Muscle of leg (tissue), 3 donors: ENCODE measurements at regions not wholly inside any gene's neighbourhood (a gene's known extent, or its start where the extent isn't known, plus 50 kb on each side); places are given as distances from the start of the nearest gene placed in this dataset.
"Not testable (repeated sequence)": the region's sequence is repeated elsewhere in the genome, so short reads cannot be mapped to it uniquely, and the experiment has no call there.

Source experiments
- DNase-seq: peaks from one replicate; pipeline ENCODE4 v3.0.0; 2013
- H3K27ac ChIP-seq: one replicate; pipeline ENCODE4 v1.5.1; 2013; ENCODE audit warnings: mild to moderate bottlenecking, low read length, control low read depth
- H3K27me3 ChIP-seq: one replicate; pipeline ENCODE4 v1.6.1; 2013; ENCODE audit warnings: low read length; ENCODE audit not compliant: control insufficient read depth, insufficient read depth
- H3K36me3 ChIP-seq: one replicate; pipeline ENCODE4 v1.6.1; 2013; ENCODE audit warnings: low read length; ENCODE audit not compliant: control insufficient read depth, insufficient read depth
- H3K4me1 ChIP-seq: one replicate; pipeline ENCODE4 v1.6.1; 2013; ENCODE audit warnings: low read length; ENCODE audit not compliant: control insufficient read depth, insufficient read depth
- H3K4me3 ChIP-seq: one replicate; pipeline ENCODE4 v1.5.1; 2013; ENCODE audit warnings: low read length, control low read depth
- H3K9me3 ChIP-seq: replicated peaks from 2 replicates; pipeline ENCODE4 v1.6.1; 2013; ENCODE audit warnings: low read depth, low read length; ENCODE audit not compliant: control insufficient read depth
- WGBS: methylation state at CpG from one replicate; pipeline ENCODE4 v1.1.5; 2013; ENCODE audit warnings: missing lambda C conversion rate; ENCODE audit not compliant: insufficient coverage; 5-methylcytosine and 5-hydroxymethylcytosine counted together

- H3K27me3 ChIP-seq: peaks cover 13% of the 10 kb centered on the region
- WGBS: 67% methylated on average over 6 of the region's 8 CpGs
- H3K36me3 ChIP-seq: no peaks in the 10 kb centered on the region
- no peak overlapping the region for H3K4me3 ChIP-seq
- no peaks in the 10 kb centered on the region for H3K9me3 ChIP-seq
- no peak for DNase-seq
- H3K27ac ChIP-seq: no peak overlapping the region
- H3K4me1 ChIP-seq: no peaks in the 10 kb centered on the region
Measured at GRCh38 chr14:97117693-97118092, 320.5 kb downstream of the VRK1 start.

GRCh38 chr14:97120204-97120603 is 323.0 kb downstream of the VRK1 start:
- Histone ChIP-seq H3K9me3 (no peaks in the 10 kb centered on the region), H3K4me3 (no peak overlapping the region), H3K27me3 (peaks cover 10% of the 10 kb centered on the region), H3K4me1 (no peaks in the 10 kb centered on the region), H3K36me3 (no peaks in the 10 kb centered on the region), H3K27ac (no peak overlapping the region)
- 100% methylated on average over 2 of the region's 3 CpGs for WGBS
- no peak for DNase-seq

GRCh38 chr14:97120611-97121031 is 323.4 kb downstream of the VRK1 start:
- Histone ChIP-seq H3K36me3 (no peaks in the 10 kb centered on the region), H3K4me3 (no peak overlapping the region), H3K9me3 (no peaks in the 10 kb centered on the region), H3K4me1 (no peaks in the 10 kb centered on the region), H3K27me3 (peaks cover 10% of the 10 kb centered on the region), H3K27ac (no peak overlapping the region)
- DNase-seq: no peak
- WGBS: no CpG with 5 or more reads among the region's 2 CpGs

GRCh38 chr14:97129639-97130038 is 332.5 kb downstream of the VRK1 start:
- Histone ChIP-seq H3K9me3 (no peaks in the 10 kb centered on the region), H3K36me3 (no peaks in the 10 kb centered on the region), H3K27me3 (no peaks in the 10 kb centered on the region), H3K4me3 (no peak overlapping the region), H3K27ac (no peak overlapping the region), H3K4me1 (no peaks in the 10 kb centered on the region)
- no peak for DNase-seq
- WGBS: 97% methylated on average over 2 of the region's 2 CpGs

- 100% methylated on average over 1 of the region's 1 CpG for WGBS
Measured at GRCh38 chr14:97135847-97136246, 338.7 kb downstream of the VRK1 start.

GRCh38 chr14:97137705-97138104 is 340.5 kb downstream of the VRK1 start:
- 62% methylated on average over 5 of the region's 7 CpGs for WGBS
- no peak for DNase-seq
- Histone ChIP-seq H3K36me3 (no peaks in the 10 kb centered on the region), H3K27me3 (no peaks in the 10 kb centered on the region), H3K4me1 (no peaks in the 10 kb centered on the region), H3K27ac (no peak overlapping the region), H3K4me3 (no peak overlapping the region), H3K9me3 (no peaks in the 10 kb centered on the region)

More at GRCh38 chr14:97135847-97136246, 338.7 kb downstream of the VRK1 start:
- not testable (repeated sequence) for H3K4me3 ChIP-seq, H3K9me3 ChIP-seq, H3K4me1 ChIP-seq, H3K27ac ChIP-seq, H3K36me3 ChIP-seq, H3K27me3 ChIP-seq, DNase-seq

GRCh38 chr14:97138801-97139200 is 341.6 kb downstream of the VRK1 start:
- Histone ChIP-seq H3K4me1 (no peaks in the 10 kb centered on the region), H3K4me3 (no peak overlapping the region), H3K9me3 (no peaks in the 10 kb centered on the region), H3K27me3 (no peaks in the 10 kb centered on the region), H3K27ac (no peak overlapping the region), H3K36me3 (no peaks in the 10 kb centered on the region)
- WGBS: 79% methylated on average over 4 of the region's 4 CpGs
- DNase-seq: no peak

- no peak for DNase-seq
- Histone ChIP-seq H3K4me3 (no peak overlapping the region), H3K4me1 (no peaks in the 10 kb centered on the region), H3K27me3 (peaks cover 4% of the 10 kb centered on the region), H3K36me3 (no peaks in the 10 kb centered on the region), H3K9me3 (no peaks in the 10 kb centered on the region), H3K27ac (no peak overlapping the region)
- WGBS: 89% methylated on average over 1 of the region's 1 CpG
Measured at GRCh38 chr14:97143011-97143410, 345.8 kb downstream of the VRK1 start.

GRCh38 chr14:97143456-97143855 is 346.3 kb downstream of the VRK1 start:
- Histone ChIP-seq H3K27me3 (peaks cover 4% of the 10 kb centered on the region), H3K36me3 (no peaks in the 10 kb centered on the region), H3K4me3 (no peak overlapping the region), H3K27ac (no peak overlapping the region), H3K9me3 (no peaks in the 10 kb centered on the region), H3K4me1 (no peaks in the 10 kb centered on the region)
- WGBS: 58% methylated on average over 3 of the region's 4 CpGs
- no peak for DNase-seq

GRCh38 chr14:97148021-97148420 is 350.8 kb downstream of the VRK1 start:
- not testable (repeated sequence) for H3K27ac ChIP-seq, H3K9me3 ChIP-seq, H3K4me3 ChIP-seq, DNase-seq, H3K27me3 ChIP-seq, H3K4me1 ChIP-seq, H3K36me3 ChIP-seq

GRCh38 chr14:97149775-97150174 is 352.6 kb downstream of the VRK1 start:
- H3K4me1 ChIP-seq: no peaks in the 10 kb centered on the region
- H3K27me3 ChIP-seq: no peaks in the 10 kb centered on the region
- DNase-seq: no peak
- WGBS: 43% methylated on average over 3 of the region's 3 CpGs
- no peaks in the 10 kb centered on the region for H3K36me3 ChIP-seq
- H3K4me3 ChIP-seq: no peak overlapping the region
- no peaks in the 10 kb centered on the region for H3K9me3 ChIP-seq
- no peak overlapping the region for H3K27ac ChIP-seq
